Erythroblast (primary cell): ENCODE measurements at regions not wholly inside any gene's neighbourhood (a gene's known extent, or its start where the extent isn't known, plus 50 kb on each side); places are given as distances from the start of the nearest gene placed in this dataset.

ENCODE experiments used
- DNase-seq, 2 experiments: peaks; one replicate each; lab custom pipeline; 2025; lab: John Stamatoyannopoulos, UW
- GATA1 ChIP-seq: IDR thresholded peaks from 2 replicates; pipeline ENCODE4 v1.6.1; 2011; ENCODE audit warnings: low read depth, mild to moderate bottlenecking, control low read depth, low read length, moderate library complexity
- POLR2A ChIP-seq: IDR thresholded peaks from 2 replicates; pipeline ENCODE4 v1.6.1; 2011; ENCODE audit warnings: mild to moderate bottlenecking, low read length

DNA sequence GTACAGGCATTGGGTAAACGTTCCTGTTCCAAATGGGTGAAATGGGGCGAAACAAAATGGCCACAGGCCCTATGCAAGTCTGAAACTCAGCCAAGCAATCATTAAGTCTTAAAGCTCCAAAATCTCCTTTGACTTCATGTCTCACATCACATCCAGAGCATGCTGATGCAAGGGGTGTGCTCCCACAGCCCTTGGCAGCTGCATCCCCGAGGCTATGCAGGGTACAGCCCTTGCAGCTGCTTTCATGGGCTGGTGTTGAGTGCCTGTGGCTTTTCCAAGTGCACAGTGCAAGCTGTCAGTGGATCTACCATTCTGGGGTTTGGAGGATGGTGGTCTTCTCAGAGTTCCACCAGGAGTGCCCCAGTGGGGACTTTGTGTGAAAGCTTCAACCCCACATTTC lies 270.0 kb upstream of the CDYL start:
- DNase-seq, result no peak
- TF ChIP-seq POLR2A, result no peak
- no peak for TF ChIP-seq GATA1

DNA sequence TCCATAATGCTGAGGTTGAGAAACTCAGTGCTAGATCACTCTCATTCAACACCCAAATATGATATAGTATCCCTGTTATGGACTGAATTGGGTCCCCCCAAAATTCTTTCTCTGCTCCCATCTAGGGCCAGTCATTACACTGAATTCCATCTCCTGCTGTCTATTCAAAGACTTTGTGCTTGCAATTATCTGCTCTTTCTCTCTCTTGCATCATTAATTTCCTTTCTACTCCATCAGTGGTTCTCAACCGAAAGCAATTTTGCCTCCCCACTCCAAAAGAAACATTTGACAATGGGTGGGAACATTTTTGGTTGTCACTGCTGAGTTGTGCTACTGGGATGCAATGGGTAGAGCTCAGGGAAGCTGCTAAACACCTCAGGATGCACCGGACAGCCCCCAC lies 271.5 kb upstream of the CDYL start:
- DNase-seq, result no peak

DNA sequence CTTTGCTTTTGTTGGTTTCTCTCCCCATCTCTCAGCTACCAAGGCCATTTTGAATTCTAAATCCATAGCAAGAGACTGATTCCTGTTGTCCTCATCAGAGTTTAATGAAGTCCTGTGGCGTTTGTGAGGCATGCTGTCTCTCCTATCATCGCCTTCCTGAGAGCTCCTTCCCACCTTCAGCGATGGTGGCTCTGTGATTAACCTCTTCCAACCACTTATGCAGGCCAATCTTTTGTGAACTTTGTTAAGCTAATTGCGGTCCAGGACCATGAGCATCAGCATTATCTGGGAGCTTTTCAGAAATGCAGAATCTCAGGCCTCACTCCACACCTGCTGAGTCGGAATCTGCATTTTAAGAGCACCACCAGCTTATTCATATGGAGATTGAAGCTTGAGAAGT lies 272.5 kb upstream of the CDYL start:
- no peak for DNase-seq

More for the DNA sequence above, 271.5 kb upstream of the CDYL start:
- TF ChIP-seq POLR2A (no peak), GATA1 (no peak)

DNA sequence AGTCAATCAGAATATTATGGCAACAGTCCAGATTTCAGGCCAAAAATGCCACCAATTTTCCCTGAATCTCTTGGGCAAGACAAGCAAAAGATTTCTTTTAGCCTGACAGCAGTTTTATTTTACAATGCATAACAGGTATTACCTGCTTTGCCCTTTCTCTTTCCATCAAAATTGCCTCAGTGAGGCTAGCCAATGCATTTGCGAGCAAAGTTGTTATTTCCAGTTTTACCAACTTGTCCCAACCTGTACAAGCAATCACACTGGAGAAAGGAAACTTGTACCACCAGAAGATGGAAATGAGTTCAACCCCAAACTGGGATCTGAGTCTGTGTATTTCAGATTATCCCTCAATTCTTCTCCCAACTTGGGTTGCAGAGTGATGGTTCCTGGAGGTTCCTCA lies 279.9 kb upstream of the CDYL start:
- no peak for TF ChIP-seq GATA1
- TF ChIP-seq POLR2A, result no peak

More for the DNA sequence above, 272.5 kb upstream of the CDYL start:
- TF ChIP-seq POLR2A (no peak), GATA1 (no peak)

GRCh38 chr6:4491501-4492260 lies 284.5 kb upstream of the CDYL start:
- no peak for TF ChIP-seq POLR2A
- TF ChIP-seq GATA1, result no peak
- no peak for DNase-seq

More for the DNA sequence above, 279.9 kb upstream of the CDYL start:
- no peak for DNase-seq

DNA sequence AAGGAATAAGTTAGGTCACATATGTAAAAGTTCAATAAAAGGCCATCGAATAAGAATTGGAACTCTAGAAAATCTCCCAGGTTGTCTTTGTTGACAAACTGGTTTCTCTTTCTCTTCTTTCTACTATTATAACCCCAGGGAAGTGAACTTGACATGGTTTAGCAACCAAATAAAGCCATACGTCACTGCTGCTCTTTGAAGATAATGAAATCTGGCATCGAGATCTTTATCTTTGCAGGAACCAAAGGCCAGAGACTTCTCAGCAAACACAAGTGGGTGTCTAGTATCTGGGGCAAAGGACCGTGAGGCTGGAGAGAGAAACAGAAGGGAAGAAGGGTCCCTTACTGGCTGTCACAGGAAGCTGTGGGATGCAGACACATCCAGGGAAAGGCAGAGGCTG lies 286.7 kb upstream of the CDYL start:
- no peak for TF ChIP-seq GATA1
- no peak for TF ChIP-seq POLR2A
- DNase-seq, result no peak

DNA sequence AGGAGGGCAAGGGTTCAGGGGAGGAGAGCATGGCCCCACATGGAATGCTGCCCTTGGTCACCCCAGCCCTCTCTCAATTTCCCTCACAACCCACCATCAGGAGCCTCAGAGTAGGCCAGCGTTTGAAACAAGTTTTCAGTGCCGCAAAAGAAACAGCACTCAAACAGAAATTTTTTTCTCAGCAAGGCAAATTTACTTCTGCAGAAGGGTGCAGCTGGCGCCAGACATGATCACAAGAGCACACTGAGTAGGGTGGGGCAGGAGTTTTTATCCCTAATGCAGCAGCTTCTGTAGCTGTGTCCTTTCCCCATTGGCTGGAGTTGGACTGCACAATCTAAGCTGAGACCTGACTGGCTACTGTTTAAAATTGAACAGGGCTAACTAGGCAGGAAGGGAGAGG lies 287.8 kb upstream of the CDYL start:
- no peak for TF ChIP-seq GATA1
- TF ChIP-seq POLR2A, result no peak
- DNase-seq, result no peak

- no peak for TF ChIP-seq GATA1
- TF ChIP-seq POLR2A, result no peak
- peak in 1 of 2 experiments; percentile 21 for DNase-seq
These were observed 288.7 kb upstream of the CDYL start for GRCh38 chr6:4487538-4487937.

GRCh38 chr6:4486568-4487315 lies 289.5 kb upstream of the CDYL start:
- TF ChIP-seq GATA1 (no peak), POLR2A (no peak)

GRCh38 chr6:4485735-4486134 lies 290.5 kb upstream of the CDYL start:
- DNase-seq, result no peak
- TF ChIP-seq POLR2A (no peak), GATA1 (no peak)

More at GRCh38 chr6:4486568-4487315, 289.5 kb upstream of the CDYL start:
- no peak for DNase-seq

- TF ChIP-seq GATA1 (no peak), POLR2A (no peak)
- no peak for DNase-seq
These were observed 293.7 kb upstream of the CDYL start for GRCh38 chr6:4482461-4482860.

GRCh38 chr6:4480788-4481735 lies 295.1 kb upstream of the CDYL start:
- TF ChIP-seq POLR2A (no peak), GATA1 (no peak)
- DNase-seq, result peak; percentile 39 to 77

GRCh38 chr6:4478098-4478497 lies 298.1 kb upstream of the CDYL start:
- TF ChIP-seq GATA1 (no peak), POLR2A (no peak)

More at GRCh38 chr6:4478098-4478497, 298.1 kb upstream of the CDYL start:
- peak; percentile 35 to 67 for DNase-seq
